Germinal center (tissue), 1 donor: ENCODE measurements at regions not wholly inside any gene's neighbourhood (a gene's known extent, or its start where the extent isn't known, plus 50 kb on each side); places are given as distances from the start of the nearest gene placed in this dataset.
"Not testable (repeated sequence)": the region's sequence is repeated elsewhere in the genome, so short reads cannot be mapped to it uniquely, and the experiment has no call there.

ENCODE experiments used
- DNase-seq: peaks from one replicate; pipeline ENCODE4 v3.0.0; 2012; ENCODE audit warnings: mixed read lengths, low spot score

GRCh38 chr9:94188246-94188645 lies 70.9 kb upstream of the ZNF169 start:
- no peak for DNase-seq

DNA sequence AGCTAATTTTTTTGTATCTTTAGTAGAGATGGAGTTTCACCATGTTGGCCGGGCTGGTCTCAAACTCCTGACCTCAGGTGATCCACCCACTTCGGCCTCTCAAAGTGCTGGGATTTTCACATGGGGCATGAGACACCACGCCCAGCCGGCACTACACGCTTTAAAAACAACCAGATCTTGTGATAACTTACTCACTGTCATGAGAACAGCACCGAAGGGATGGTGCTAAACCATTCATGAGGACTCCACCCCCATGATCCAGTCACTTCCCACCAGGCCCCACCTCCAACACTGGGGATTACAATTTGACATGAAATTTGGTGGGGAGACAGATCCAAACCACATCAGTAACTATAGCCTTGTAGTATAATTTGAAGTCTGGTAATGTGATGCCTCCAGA lies 67.4 kb upstream of the ZNF169 start:
- DNase-seq: not testable (repeated sequence)

- DNase-seq: no peak
These were observed 60.7 kb upstream of the ZNF169 start for GRCh38 chr9:94198414-94198813.

- DNase-seq: no peak
These were observed 59.3 kb upstream of the ZNF169 start for GRCh38 chr9:94199776-94200175.

- DNase-seq: no peak
These were observed 54.9 kb upstream of the ZNF169 start for GRCh38 chr9:94204174-94204573.

DNA sequence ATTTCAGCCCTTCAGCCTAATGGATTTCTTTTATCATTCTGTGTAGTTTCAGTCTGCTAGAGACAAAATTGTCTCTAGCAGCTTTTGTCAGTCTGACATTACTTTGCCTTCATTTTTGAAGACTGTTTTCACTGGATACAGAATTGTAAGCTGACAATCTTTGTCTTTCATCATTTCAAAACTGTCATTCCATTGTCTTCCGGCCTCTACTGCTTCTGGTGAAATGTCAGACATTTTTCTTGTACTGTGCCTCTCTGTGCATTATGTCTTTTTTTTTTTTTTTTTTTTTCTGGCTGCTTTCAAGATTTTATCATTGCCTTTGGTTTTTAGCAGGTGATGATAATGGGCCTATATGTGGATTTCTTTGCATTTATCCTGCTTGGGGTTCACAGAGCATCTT lies 51.3 kb upstream of the ZNF169 start:
- no peak for DNase-seq
